GM21619 (cell line): ENCODE measurements at regions not wholly inside any gene's neighbourhood (a gene's known extent, or its start where the extent isn't known, plus 50 kb on each side); places are given as distances from the start of the nearest gene placed in this dataset.

ENCODE experiments used
- ATAC-seq: cut with Tn5 transposase; IDR thresholded peaks from one replicate; pipeline ENCODE4 v1.9.1; 2021; ENCODE audit not compliant: unreplicated experiment

DNA sequence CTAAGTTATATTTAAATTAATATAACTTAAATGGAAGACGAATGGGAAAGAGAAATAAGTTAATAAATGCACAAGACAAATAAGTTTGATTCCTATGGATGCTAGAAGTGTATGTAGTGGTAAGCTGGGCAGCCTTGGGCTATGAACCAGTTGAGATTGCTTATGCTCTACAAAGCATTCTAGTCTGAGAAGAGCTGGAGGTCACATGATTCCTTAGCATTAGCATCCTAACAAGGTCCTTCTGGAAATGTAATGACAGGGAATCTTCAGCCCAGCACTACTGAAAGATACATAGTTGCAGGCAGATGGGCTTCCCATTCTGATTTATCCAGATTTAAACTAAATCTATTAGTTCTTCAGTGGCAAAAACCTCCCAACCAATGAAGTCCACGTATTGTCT, 102.3 kb upstream of the ESRRG start:
- ATAC-seq = no peak

DNA sequence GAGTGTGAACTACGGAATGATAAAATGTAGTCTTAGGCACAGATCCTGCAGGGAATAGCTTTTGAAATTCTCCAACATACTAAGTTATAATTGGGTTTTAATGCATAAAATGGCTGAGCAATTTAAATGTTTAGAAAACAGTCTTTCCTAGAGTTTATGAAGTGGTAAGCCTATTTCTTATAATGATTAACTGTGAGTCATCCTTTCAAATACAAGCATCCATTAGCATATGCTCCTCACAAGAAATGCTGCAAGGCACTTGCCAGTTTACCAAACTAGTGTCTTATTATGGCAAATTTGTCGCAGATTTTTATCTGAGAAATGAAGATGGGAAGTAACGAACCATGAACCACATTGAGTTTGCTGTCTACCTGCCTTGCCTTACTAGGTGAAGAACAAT, 101.3 kb upstream of the ESRRG start:
- no peak for ATAC-seq

DNA sequence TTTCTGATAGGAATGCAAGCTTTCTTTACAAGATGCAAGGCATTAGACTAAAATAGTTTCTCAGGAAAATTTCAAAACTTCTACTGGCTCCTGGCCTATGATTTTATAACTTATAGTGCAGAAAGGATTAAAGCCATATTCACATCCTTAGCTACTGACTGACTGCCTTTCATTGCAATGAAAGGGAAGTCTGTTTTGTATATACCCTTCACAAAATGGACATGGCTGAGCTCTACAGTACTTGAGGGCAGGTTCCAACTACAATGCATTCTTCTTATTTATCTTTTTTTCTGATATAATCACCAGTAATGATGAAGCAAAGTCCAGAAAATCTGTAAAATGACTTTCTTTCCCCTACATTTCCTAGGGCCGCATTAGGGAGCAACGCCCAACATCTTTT, 100.5 kb upstream of the ESRRG start:
- no peak for ATAC-seq

DNA sequence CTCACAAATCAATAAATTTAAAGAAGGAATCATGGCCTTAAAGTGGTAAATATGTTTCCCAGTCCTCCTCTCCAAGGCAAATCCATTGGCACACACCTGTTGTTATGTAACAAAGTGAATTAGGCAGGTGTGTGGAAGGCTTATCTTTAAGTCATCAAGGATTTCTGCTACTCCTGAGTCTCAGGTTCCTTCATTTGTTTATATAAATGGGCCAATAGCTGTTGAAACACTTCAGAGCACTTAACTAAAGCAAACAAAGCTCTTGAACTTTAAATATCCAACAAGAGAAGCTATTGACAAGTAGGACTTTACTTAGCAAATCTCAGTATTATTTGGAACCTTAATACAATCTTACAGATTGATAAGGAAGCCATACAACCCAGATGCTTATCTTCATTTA, 99.3 kb upstream of the ESRRG start:
- no peak for ATAC-seq

DNA sequence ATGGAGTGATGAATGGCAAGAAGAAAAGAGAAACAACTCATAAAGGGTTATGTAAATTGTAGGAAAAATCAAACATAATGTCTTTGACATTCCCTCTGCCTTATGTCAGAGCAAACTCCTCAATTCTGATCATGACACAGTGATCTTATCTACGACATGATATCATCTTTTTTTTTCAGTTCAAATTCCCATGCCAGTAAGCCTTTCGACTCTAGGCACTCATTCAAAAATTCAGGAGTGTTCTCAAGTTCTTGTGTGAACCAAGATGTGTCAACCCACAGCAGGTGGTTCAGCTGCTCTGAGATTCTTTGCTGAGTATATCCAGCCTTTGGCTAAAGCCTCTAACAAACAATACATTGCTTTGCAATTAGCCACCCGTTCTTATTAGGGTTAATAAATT, 97.1 kb upstream of the ESRRG start:
- ATAC-seq = no peak

DNA sequence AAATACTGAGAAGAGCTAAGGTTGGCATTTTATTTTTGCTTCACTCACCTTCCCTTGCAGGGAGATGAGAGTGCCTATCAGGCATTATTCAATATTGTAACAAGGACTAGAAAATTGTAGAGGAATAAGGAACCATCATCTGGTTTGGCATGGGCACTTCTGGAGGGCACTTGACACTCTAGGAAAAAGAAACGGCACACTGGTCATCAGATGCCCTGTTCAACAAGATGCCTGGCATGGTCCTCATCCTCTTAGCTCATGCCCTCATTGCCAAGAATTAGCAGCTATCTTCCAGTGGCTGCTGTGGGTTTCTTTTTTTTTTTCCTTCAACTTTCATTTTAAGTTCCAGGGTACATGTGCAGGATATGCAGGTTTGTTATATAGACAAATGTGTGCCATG, 95.1 kb upstream of the ESRRG start:
- ATAC-seq = no peak

DNA sequence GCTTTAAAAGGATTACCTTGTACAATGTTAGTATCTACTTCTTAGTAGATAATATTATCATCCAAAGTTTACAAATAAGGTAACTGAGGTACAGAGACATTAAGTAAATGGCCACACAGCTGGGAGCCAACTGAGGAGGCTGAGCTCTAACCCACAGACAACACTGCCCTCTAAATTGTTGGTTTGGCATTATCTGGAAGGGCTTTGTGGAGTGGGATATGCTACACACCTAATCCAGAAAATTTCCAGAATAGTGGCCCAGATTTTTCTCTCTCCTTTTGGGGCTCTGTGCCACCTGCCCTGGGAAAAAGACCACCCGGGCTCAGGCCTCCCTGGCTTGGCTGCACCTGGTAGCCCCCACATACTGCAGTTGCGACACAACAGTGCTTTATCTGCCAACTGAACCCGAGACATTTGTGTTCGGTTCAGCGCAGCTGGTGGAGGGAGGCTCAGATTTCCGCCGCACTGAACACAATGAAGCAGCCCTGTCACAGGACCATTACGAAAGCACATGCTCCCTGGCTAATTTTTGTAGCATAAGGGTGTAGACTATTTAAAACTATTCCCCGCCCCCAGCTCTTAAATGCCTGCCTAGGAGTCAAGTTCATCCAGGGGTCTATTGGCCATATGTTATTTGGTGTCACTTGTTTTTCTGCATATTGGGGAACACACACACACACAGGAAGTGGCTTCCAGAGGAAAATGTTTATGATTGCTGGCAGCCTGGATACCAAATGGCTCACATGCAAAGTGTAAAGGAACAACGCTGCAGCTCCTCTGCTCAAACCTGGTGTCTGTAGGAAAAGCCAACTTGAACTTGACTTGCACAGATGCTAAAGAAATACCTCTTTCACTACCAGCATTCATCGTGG, 92.3 kb upstream of the ESRRG start:
- ATAC-seq = no peak

DNA sequence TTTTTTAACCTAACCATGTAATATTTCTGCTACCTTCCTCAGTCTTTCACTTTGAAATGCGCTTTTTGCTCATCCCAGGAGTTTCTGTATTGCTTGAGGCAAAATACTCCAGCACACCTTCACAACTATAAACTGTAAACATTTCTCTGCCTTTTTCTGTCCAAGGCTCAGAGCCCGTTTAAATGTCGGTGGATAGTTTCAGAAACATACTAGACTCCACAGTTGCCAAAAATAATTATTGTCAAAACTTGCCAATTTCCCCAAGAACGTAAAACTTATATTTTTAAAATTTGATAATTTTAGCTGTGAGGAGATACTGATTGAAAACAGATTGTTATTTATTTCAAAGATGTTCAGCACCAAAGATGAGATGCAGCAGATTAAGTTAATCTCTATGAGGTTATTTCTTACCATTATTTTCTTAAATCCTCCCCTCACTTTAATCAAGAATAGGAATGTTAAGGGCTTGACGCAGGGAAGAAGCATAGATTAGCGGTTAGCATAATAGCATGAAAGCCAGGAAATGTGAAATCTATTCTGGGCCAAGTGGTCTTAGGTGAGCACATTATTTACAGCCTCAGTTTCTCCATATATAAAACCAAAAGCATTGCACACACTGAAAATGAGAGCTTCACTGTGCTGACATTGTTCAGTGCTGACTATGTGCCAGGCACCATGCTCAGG, 91.5 kb upstream of the ESRRG start:
- no peak for ATAC-seq

DNA sequence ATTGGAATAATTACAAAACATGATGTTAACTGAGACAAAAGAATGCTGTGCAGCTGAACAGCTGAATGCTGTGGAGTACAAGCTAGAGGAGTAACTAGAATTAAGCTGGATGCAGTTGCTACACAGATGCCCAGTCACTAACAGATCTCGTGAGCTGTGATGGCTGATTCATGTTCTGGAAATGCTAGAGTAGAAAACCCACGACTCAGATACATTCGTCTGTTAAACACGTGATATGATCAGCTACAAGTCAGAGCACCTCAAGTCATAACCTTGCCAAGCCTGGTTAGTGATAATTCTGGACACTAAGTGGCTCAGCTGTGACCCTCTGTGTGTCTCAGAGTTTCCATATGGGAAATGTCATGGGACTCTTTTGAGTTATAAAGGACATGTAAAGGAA, 89.7 kb upstream of the ESRRG start:
- no peak for ATAC-seq

DNA sequence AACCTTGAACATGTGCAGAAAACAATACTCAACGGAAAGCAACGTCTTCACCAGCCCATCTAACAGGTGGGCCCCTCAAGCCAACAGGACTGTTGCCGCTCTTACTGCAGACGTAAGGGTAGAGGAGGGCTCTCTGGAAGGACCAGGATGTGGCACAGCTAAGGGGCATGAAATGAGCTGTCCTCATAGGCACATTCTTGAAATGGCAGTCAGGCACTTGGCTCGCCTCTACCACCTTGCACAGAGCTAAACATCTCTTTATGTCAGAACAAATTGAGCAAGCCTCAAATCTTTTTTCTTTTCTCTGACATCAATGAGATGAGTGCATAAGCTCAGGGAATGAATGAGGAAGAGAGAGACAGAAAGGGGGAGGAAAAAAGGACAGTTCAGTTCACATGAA, 86.4 kb upstream of the ESRRG start:
- no peak for ATAC-seq

DNA sequence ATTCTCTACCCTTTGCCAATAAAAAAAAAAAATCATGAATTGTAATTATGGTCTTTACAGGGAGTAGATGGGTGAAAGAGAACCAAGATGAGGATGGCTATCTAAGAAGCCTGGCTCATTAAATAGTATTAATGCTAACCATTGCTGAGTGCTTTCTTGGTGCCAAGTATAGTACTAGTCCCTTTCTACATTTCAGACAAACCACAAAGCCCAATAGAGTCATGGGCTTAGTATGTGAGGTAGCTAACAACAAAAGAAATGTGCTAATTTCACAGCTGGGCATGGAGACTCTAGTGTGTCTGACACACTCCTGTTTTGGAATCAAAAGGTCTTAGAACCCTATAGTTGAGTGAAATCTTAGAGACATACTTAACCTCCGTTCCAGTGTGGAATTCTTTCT, 84.5 kb upstream of the ESRRG start:
- ATAC-seq = no peak

DNA sequence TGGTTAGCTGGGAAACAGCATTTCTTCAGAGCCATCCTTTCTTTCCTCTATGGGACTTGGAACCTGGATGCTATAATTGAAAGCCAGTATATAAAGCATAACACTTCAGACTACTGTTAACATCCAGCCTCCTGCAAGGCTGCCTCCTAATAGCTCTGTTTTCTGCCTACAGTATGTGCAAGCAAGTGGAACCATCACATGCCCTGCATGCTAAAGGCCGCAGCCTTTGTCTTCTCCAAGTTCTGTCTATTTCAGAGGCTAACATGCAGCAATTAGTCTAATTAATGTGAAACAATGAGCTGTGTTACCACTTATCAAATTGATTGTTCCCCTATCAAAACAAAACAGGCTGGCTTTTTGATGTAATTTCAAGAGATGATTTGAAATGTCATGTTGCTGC, 82.7 kb upstream of the ESRRG start:
- ATAC-seq = no peak

DNA sequence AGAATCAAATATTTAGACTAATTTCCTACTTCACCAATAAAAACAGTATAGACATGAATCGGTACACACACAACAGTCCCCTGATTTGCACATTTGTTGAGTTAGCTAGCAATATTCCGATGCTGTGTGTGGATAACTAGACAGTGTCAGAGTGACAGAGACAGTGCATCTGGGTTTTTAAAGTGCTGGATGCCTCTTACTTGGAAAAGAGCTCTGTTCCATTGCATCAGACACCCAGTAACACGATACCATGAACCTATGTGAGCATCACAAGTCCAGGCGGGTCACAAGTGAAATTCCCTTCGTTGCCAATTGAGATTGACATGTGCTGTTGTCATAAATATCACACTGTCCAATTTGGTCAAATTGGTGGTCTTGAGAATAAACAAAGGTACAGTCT, 82.0 kb upstream of the ESRRG start:
- ATAC-seq = no peak

DNA sequence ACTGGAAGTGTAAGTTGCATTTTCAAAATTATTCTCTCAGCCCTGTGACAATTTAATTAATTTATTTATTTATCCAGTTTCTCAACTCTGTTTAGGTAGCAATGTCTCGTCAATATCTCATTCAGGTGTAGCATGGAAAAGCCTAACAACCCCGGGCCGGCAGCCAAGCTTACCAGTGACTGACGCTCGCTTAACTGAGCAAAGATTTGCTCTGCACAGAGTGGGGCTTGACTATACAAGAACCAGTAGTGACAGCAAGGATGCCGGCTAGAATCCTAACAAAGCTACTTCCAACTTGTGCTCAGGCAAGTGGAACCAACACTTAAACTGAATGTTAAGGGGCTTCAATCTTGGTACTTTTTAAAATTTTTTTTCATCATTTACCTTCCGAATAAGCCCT, 80.9 kb upstream of the ESRRG start:
- ATAC-seq = no peak

DNA sequence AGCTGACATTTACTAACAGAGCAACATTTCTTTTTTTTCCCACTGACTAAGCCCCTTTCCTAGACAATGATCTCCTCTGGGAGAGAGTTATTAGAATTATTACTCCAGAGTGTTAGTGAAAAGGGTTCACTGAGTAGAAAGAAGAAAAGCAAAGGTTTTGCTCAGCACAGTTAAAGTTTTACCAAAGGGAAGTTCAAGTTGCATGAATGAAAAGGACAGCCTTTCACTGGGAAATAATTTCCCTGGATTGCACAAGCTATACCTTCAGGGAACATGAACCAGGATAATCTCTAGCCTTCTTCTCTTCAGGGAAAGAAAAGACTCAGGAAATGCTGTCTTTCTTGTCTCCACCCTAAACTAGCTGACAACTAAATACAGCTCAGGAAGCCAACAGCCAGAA, 71.4 kb upstream of the ESRRG start:
- ATAC-seq = no peak

DNA sequence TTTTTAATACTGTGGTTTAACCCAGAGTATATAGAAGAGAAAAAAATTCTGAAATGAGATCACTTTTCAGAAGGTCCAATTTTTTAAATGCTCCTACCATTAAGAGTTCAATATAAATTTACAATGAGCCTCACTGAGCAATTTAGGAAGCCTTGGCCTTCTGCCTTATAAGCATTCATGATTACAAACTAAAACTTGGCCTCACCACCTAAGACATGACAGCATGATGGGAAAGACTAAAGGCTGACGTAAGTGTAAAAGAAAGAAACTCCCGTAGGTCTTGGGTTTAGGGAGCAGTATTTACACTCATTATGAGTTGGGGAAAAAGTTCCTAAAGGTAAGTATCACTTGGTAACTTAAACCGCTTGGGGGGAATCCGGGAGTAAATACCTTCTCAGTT, 70.7 kb upstream of the ESRRG start:
- ATAC-seq = no peak

DNA sequence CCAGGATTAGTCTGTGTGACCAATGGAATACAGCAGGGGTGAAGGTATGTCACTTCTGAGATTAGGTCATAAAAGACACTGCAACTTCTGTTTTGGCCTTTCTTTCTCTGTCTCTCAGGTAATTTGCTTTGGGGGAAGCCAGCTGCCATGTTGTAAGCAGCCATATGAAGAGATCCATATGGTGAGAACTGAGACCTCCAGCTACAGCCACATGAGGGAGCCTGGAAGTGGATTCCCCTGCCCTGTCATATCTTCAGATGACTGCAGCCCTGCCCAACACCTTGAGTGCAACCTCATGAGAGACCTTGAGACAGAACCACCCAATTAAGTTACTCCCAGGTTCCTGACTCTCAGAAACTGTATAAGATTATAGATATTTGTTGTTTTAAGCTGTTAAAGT, 70.1 kb upstream of the ESRRG start:
- no peak for ATAC-seq

DNA sequence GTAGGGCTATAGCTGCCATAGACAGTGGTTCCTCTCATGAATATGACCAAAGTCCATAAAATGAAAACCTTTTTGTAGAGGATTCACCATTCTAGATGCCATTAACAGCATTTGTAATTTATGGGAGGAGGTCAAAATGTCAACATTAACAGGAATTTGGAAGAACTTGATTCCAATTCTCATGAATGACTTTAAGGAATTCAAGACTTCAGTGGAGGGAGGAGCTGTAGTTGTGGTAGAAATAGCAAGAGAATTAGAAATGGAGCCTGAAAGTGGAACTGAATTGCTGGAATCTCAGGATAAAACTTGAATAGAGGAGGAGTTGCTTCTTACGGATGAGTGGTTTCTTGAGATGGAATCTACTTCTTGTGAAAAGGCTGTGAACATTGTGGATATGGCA, 65.4 kb upstream of the ESRRG start:
- ATAC-seq = no peak

DNA sequence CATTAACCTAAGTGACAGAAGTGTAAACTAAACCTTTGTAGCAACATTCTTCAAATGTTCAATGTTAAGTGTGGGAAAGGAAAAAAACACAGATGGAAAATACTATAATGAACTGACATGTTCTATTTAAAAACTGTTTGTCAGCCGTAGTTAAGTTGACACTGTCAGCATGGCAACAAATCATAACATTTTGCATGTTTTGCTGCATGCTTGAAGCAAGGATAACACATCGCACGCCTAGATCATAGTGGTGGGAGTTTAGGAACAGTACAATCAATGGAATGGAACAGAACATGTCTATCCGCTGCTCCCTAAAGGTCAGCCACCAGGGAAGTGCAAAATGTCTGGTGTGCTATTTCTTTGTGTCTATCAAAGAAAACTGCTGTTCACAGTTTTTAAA, 62.5 kb upstream of the ESRRG start:
- ATAC-seq = no peak

DNA sequence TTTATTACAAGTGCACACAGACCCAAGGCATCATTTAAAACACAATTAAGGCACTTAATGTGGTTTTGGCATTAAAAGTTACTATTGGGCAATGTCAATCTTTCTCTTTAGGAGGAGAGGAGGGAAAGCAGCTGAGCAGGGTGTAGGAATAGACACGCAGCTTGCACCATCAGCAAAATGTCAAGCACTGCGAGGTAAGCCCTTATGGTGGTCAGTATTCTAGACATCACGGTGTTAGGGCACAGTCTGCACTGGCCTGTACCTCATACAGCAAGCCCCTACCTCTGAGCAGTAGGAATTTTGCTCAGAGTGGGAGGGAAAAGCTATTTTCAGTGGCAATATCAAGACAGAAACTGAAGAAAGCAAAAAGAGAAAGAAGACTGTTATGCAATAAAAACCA, 62.0 kb upstream of the ESRRG start:
- no peak for ATAC-seq

DNA sequence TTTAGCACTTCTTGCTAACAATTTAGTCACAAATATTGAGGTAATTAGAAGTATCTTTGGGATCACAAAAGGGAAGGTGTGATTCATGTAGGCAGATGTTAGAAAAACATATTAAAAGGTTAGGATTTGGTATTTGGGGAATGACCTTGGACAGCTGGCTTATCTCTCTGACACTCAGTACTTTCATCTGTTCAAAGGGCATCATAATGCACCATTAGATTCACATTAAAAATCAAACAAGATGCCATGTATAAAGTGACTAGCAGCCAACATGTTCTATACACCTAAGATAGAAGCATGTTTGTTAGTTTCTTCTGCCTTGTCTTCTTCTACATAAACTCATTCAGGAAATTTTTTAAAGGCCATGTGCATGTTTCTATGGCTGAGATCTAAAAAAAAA, 56.5 kb upstream of the ESRRG start:
- ATAC-seq = no peak

DNA sequence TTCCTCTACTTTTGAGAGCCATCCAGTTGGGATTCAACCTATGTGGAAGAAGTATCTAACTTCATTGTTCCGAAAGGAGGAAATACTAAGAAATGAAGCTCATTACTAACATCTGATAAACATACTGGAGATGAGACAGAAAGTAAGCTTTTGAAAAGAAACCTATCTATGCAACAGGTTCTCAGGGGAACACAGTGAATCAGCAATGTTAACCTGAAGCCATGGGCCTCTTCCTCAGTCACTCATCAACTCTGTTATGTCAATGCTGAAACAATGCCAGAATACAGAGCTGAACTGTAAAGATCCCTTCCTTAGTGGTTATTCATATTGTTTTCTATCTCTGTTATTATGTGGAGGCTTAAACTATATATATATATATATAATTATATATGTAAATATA, 55.5 kb upstream of the ESRRG start:
- ATAC-seq = no peak

DNA sequence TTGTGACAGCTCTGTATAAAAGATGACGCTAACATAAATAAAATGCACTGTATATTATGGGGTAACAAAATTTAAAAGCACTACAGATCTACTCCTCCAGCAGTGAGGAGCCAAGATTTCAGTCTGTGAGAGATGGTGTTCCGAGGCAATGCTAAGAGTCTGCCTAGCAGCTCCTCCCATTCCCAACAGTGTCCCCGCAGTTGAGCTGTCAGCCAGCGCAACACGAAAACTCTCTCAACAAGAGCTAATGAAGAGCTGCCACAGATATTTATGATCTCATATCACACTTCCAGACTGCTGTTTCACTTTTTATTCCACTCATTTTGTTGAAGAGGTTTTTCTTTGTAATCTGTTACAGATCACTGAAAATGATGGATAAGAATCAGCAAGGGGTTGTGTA, 53.9 kb upstream of the ESRRG start:
- ATAC-seq = no peak
